ENCODE measurements at regions not wholly inside any gene's neighbourhood (a gene's known extent, or its start where the extent isn't known, plus 50 kb on each side); places are given as distances from the start of the nearest gene placed in this dataset.
A peak's percentile ranks its signal among the peaks of the same experiment; 100 is the strongest.
"Not testable (repeated sequence)": the region's sequence is repeated elsewhere in the genome, so short reads cannot be mapped to it uniquely, and the experiment has no call there.

- DNase-seq (ENCODE audit: low read depth) = no peak
- no peak overlapping the region for H3K4me3 ChIP-seq (ENCODE audit: low read depth, low read length)
- TF ChIP-seq, protein P1, sequence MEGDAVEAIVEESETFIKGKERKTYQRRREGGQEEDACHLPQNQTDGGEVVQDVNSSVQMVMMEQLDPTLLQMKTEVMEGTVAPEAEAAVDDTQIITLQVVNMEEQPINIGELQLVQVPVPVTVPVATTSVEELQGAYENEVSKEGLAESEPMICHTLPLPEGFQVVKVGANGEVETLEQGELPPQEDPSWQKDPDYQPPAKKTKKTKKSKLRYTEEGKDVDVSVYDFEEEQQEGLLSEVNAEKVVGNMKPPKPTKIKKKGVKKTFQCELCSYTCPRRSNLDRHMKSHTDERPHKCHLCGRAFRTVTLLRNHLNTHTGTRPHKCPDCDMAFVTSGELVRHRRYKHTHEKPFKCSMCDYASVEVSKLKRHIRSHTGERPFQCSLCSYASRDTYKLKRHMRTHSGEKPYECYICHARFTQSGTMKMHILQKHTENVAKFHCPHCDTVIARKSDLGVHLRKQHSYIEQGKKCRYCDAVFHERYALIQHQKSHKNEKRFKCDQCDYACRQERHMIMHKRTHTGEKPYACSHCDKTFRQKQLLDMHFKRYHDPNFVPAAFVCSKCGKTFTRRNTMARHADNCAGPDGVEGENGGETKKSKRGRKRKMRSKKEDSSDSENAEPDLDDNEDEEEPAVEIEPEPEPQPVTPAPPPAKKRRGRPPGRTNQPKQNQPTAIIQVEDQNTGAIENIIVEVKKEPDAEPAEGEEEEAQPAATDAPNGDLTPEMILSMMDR (conservative IDR thresholded peaks at IDR 0.05; ENCODE audit: low read depth, low read length) = no peak
Measured at GRCh38 chr5:108564441-108564840, 182.5 kb upstream of the FBXL17 start.

GRCh38 chr5:108562205-108562454 lies 180.2 kb upstream of the FBXL17 start:
- H3K4me3 ChIP-seq (ENCODE audit: low read depth, low read length) = no peak overlapping the region
- no peak for DNase-seq (ENCODE audit: low read depth)
- TF ChIP-seq, protein P1 (conservative IDR thresholded peaks at IDR 0.05; ENCODE audit: low read depth, low read length) = no peak

DNA sequence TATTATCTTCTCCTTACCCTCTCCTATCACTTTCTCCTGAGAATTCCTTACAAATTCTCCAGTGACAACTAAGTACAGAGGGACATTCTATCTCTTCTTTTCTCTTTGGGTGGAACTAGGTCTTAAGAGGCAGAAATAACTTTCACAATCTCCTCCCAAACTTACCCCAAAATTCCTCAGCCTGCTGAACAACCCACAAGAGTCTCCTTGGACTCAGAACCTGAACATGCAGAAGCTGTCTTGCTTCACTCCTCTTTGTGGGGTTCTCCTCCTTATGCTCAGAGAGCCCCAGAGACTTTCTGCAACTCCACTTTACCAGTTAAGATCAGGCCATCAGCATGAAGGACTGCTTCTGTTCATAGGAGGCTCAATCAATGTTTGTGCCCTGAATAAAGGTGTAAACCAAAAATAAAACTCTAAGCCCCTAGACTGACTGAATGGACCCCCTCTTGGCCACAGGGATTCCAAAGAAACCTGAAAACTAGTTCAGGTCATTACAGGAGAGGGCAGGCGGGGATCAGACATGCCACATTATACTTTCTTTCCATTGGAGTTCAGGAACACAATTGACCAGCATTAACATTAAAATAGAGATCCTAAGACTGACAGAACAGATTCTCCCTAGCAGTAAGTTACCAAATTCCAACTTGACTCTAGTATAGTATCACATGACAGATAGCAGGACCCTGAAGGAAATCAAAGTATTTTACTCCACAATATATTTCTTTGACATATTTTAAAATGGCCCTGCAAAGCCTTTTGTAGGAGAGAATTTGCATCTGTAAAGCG lies 179.7 kb upstream of the FBXL17 start:
- H3K4me3 ChIP-seq (ENCODE audit: low read depth, low read length) = no peak overlapping the region
- TF ChIP-seq, protein P1 (conservative IDR thresholded peaks at IDR 0.05; ENCODE audit: low read depth, low read length) = no peak
- no peak for DNase-seq (ENCODE audit: low read depth)

DNA sequence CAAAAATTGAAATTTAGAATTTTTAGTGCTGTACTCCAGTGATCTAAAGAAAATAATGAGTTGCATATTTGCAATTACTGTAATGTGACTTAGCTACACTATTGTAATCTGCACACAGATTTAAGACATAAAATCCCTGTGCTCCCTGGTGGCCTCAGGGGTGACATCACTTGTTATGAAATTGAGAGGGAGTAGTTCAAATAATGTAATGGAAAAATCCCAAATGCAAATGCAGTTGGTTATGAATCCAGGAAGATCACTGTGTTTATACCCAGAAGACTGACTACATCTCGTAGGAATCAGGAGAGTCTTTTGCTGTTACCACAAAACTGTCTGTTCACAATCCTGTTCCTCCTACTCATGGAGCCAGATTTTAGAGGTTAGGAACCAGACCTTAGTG lies 178.7 kb upstream of the FBXL17 start:
- DNase-seq (ENCODE audit: low read depth) = peak; percentile 35
- TF ChIP-seq, protein P1 (conservative IDR thresholded peaks at IDR 0.05; ENCODE audit: low read depth, low read length) = no peak
- no peak overlapping the region for H3K4me3 ChIP-seq (ENCODE audit: low read depth, low read length)

DNA sequence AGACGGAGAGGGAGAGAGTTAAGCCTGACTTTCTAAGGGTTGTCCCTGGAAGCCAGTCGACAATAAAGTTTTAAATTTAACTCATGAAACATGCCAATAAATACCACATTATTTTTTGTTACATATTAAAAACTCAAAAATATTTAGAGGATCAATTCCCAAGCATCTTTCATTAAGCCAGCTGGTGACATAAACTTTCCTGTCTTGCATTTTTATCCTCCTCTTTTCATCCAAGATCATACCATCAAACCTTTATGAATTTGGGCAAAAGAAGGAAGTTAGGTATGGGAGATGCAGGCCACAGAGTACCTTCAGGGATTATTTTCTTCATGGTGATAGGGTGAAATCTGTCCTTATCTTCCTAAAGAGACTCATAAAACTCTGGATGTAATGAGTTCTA lies 178.3 kb upstream of the FBXL17 start:
- TF ChIP-seq, protein P1 (conservative IDR thresholded peaks at IDR 0.05; ENCODE audit: low read depth, low read length) = no peak
- no peak for DNase-seq (ENCODE audit: low read depth)
- no peak overlapping the region for H3K4me3 ChIP-seq (ENCODE audit: low read depth, low read length)

DNA sequence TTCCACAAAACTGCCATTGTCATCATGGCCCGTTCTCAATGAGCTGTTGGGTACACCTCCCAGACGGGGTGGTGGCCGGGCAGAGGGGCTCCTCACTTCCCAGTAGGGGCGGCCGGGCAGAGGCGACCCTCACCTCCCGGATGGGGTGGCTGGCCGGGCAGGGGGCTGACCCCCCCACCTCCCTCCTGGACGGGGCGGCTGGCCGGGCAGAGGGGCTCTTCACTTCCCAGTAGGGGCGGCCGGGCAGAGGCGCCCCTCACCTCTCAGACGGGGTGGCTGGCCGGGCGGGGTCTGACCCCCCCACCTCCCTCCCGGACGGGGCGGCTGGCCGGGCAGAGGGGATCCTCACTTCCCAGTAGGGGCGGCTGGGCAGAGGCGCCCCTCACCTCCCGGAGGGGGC lies 176.9 kb upstream of the FBXL17 start:
- not testable (repeated sequence) for DNase-seq (ENCODE audit: low read depth); H3K4me3 ChIP-seq (ENCODE audit: low read depth, low read length)

DNA sequence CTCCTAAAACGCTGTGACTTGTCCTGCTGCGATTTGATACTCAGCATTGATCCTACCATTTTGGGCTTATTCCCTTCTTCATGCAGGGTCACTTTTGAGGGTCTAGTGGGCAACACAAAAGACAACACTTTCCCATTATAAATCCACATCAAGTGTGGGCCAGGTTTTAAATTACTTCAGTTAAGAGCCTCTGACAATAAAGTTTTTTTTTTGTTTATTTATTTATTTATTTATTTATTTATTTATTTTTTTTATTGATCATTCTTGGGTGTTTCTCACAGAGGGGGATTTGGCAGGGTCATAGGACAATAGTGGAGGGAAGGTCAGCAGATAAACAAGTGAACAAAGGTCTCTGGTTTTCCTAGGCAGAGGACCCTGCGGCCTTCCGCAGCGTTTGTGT lies 176.2 kb upstream of the FBXL17 start:
- not testable (repeated sequence) for DNase-seq (ENCODE audit: low read depth); H3K4me3 ChIP-seq (ENCODE audit: low read depth, low read length)

DNA sequence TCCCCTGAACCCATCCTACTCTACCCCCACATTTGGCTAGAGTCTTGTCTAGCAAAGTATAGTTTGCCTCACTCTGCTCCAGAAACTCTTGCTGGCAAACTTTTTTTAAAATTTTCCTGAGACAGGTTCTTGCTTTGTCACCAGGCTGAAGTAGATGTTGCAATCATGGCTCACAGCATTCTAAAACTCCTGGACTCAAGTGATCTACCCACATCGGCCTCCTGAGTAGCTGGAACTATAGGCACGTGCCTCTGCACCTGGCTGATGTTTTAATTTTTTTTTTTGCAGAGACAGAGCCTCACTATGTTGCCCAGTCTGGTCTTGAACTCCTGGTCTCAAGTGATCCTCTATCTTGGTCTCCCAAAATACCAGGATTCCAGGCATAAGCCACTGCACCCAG lies 175.8 kb upstream of the FBXL17 start:
- TF ChIP-seq, protein P1 (conservative IDR thresholded peaks at IDR 0.05; ENCODE audit: low read depth, low read length) = no peak
- DNase-seq (ENCODE audit: low read depth) = no peak

More for the DNA sequence above, 175.8 kb upstream of the FBXL17 start:
- H3K4me3 ChIP-seq (ENCODE audit: low read depth, low read length) = no peak overlapping the region

All from choroid plexus epithelial cell (primary cell).